Glomerular visceral epithelial cell (primary cell): ENCODE measurements at regions not wholly inside any gene's neighbourhood (a gene's known extent, or its start where the extent isn't known, plus 50 kb on each side); places are given as distances from the start of the nearest gene placed in this dataset.

Source experiments
- DNase-seq: peaks from one replicate; pipeline ENCODE4 v3.0.0-alpha.2; 2016; ENCODE audit errors: extremely low spot score

GRCh38 chr4:14835708-14836425, 166.4 kb upstream of the CPEB2 start:
- no peak for DNase-seq

GRCh38 chr4:14837860-14838259, 164.4 kb upstream of the CPEB2 start:
- no peak for DNase-seq

- DNase-seq = no peak
These were observed 160.2 kb upstream of the CPEB2 start for GRCh38 chr4:14841801-14842768.

GRCh38 chr4:14842964-14843630, 159.2 kb upstream of the CPEB2 start:
- DNase-seq = no peak

GRCh38 chr4:14844061-14844460, 158.2 kb upstream of the CPEB2 start:
- no peak for DNase-seq

GRCh38 chr4:14848229-14848628, 154.1 kb upstream of the CPEB2 start:
- no peak for DNase-seq

- no peak for DNase-seq
These were observed 151.7 kb upstream of the CPEB2 start for GRCh38 chr4:14850455-14851097.

GRCh38 chr4:14853176-14853943, 148.9 kb upstream of the CPEB2 start:
- peak; percentile 21 for DNase-seq

GRCh38 chr4:14855719-14856061, 146.6 kb upstream of the CPEB2 start:
- DNase-seq = no peak

GRCh38 chr4:14856062-14856933, 146.0 kb upstream of the CPEB2 start:
- DNase-seq = peak; percentile 93

- DNase-seq = no peak
These were observed 145.4 kb upstream of the CPEB2 start for GRCh38 chr4:14856934-14857235.

GRCh38 chr4:14857475-14857874, 144.8 kb upstream of the CPEB2 start:
- DNase-seq = no peak

GRCh38 chr4:14857981-14858380, 144.3 kb upstream of the CPEB2 start:
- no peak for DNase-seq

- no peak for DNase-seq
These were observed 139.4 kb upstream of the CPEB2 start for GRCh38 chr4:14862891-14863290.

- DNase-seq = no peak
These were observed 138.6 kb upstream of the CPEB2 start for GRCh38 chr4:14863418-14864364.

- no peak for DNase-seq
These were observed 137.8 kb upstream of the CPEB2 start for GRCh38 chr4:14864365-14865030.

- DNase-seq = no peak
These were observed 137.3 kb upstream of the CPEB2 start for GRCh38 chr4:14865031-14865366.

GRCh38 chr4:14865804-14866203, 136.5 kb upstream of the CPEB2 start:
- no peak for DNase-seq

GRCh38 chr4:14867847-14868246, 134.4 kb upstream of the CPEB2 start:
- no peak for DNase-seq
